Endodermal cell (in vitro differentiated cells): ENCODE measurements at regions not wholly inside any gene's neighbourhood (a gene's known extent, or its start where the extent isn't known, plus 50 kb on each side); places are given as distances from the start of the nearest gene placed in this dataset.

Source experiments
- DNase-seq: peaks from one replicate; pipeline ENCODE4 v3.0.0-alpha.2; 2017
- H3K27ac ChIP-seq: 2 replicates; pipeline ENCODE4 v1.5.1; 2013; ENCODE audit warnings: mild to moderate bottlenecking, low read depth, low read length, moderate library complexity
- H3K27me3 ChIP-seq: 2 replicates; pipeline ENCODE4 v1.6.1; 2013; ENCODE audit warnings: mild to moderate bottlenecking, low read length, moderate library complexity; ENCODE audit not compliant: insufficient read depth, control insufficient read depth, poor library complexity, severe bottlenecking
- H3K36me3 ChIP-seq: 2 replicates; pipeline ENCODE4 v1.7.0; 2013; ENCODE audit warnings: mild to moderate bottlenecking, low read length, moderate library complexity; ENCODE audit not compliant: control insufficient read depth, insufficient read depth
- H3K4me1 ChIP-seq: one replicate; pipeline ENCODE4 v1.7.0; 2013; ENCODE audit warnings: low read length; ENCODE audit not compliant: control insufficient read depth, insufficient read depth
- H3K4me3 ChIP-seq: 2 replicates; pipeline ENCODE4 v1.5.1; 2013; ENCODE audit warnings: mild to moderate bottlenecking, low read length, moderate library complexity
- H3K9ac ChIP-seq: 2 replicates; pipeline ENCODE4 v1.6.1; 2013; ENCODE audit warnings: mild to moderate bottlenecking, low read length, moderate library complexity; ENCODE audit not compliant: poor library complexity, severe bottlenecking; ENCODE audit errors: extremely low read depth
- H3K9me3 ChIP-seq: 2 replicates; pipeline ENCODE4 v1.6.1; 2013; ENCODE audit warnings: mild to moderate bottlenecking, low read length, moderate library complexity; ENCODE audit not compliant: control insufficient read depth
- H3K27ac Mint-ChIP-seq: 2 replicates; pipeline ENCODE4 v1.8.0; 2020; ENCODE audit warnings: mixed read lengths
- H3K27me3 Mint-ChIP-seq: 2 replicates; pipeline ENCODE4 v1.8.0; 2021; ENCODE audit warnings: mild to moderate bottlenecking, mixed read lengths; ENCODE audit not compliant: insufficient read depth
- H3K36me3 Mint-ChIP-seq: 2 replicates; pipeline ENCODE4 v1.8.0; 2020; ENCODE audit warnings: low read depth, mixed read lengths
- H3K4me1 Mint-ChIP-seq: 2 replicates; pipeline ENCODE4 v1.8.0; 2020; ENCODE audit warnings: mixed read lengths
- H3K4me3 Mint-ChIP-seq: 2 replicates; pipeline ENCODE4 v1.8.0; 2020; ENCODE audit warnings: mild to moderate bottlenecking, moderate library complexity, mixed read lengths
- H3K9me3 Mint-ChIP-seq: 2 replicates; pipeline ENCODE4 v1.8.0; 2020; ENCODE audit warnings: mild to moderate bottlenecking, mixed read lengths
- CTCF ChIP-seq: fragments of 200-600 bp; sonication (generic); conservative IDR thresholded peaks from 2 replicates; pipeline ENCODE4 v1.5.0; 2021; ENCODE audit warnings: antibody characterized with exemption, mild to moderate bottlenecking
- WGBS, 2 experiments: methylation state at CpG; one replicate each; pipeline versions ENCODE4 v1.1.5 to v1.1.7; 2013; ENCODE audit warnings: missing lambda C conversion rate in 2 of 2, mixed read lengths in 1 of 2; ENCODE audit not compliant: insufficient coverage in 1 of 2, insufficient read length in 1 of 2; 5-methylcytosine and 5-hydroxymethylcytosine counted together

DNA sequence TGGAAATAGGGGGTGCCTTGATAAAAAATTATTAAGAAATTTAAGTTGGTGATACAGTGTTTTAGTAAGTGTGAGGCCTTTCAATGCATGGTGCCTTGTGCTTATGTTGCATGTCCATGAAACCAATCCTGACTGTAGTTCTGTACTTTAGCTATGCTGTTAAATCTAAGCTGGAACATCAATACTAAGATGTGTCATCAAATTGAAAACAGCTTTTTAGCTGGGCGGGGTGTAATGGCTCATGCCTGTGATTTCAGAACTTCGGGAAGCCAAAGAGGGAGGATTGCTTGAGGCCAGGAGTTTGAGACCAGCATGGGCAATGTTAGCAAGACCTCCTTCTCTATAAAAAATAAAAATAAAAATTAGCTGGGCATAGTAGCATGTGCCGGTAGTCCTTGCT is 930.3 kb upstream of the PCDH9 start:
- no peak for TF ChIP-seq CTCF
- H3K9me3 ChIP-seq: peaks cover 6% of the 10 kb centered on the region

DNA sequence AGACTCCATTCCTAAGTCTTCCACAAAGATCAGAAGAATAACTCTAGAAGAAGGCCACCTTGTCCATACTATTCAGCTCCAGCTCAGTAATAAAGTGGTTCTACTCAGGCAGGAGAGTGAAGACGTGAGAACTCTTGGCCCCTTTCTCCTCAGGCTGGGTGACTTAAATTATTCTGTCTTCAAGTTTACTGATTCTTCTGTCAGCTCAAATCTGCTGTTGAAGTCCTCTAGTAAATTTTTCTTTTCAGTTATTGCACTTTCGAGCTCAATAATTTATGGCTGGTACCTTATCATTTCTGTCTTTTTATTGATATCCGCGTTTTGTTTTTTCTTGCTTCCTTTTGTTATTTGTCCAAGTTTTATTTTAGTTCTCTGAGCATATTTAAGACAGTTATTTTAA is 922.3 kb upstream of the PCDH9 start:
- no peak overlapping the region for H3K4me3 Mint-ChIP-seq
- H3K36me3 ChIP-seq: no peaks in the 10 kb centered on the region
- no peak for TF ChIP-seq CTCF
- no peaks in the 10 kb centered on the region for H3K27me3 ChIP-seq
- H3K4me1 Mint-ChIP-seq: no peaks in the 10 kb centered on the region
- no peak for DNase-seq
- H3K9ac ChIP-seq: no peak overlapping the region
- H3K27ac Mint-ChIP-seq: no peak overlapping the region
- H3K9me3 ChIP-seq: peaks cover 6% of the 10 kb centered on the region
- H3K9me3 Mint-ChIP-seq: no peaks in the 10 kb centered on the region
- WGBS, 2 experiments: 92 to 99% methylated on average over 1 to 4 of the region's 4 CpGs
- no peaks in the 10 kb centered on the region for H3K27me3 Mint-ChIP-seq
- no peaks in the 10 kb centered on the region for H3K36me3 Mint-ChIP-seq
- H3K4me1 ChIP-seq: no peaks in the 10 kb centered on the region
- H3K4me3 ChIP-seq: no peak overlapping the region
- no peak overlapping the region for H3K27ac ChIP-seq

More for the DNA sequence above, 930.3 kb upstream of the PCDH9 start:
- no peak overlapping the region for H3K4me3 ChIP-seq
- no peaks in the 10 kb centered on the region for H3K27me3 ChIP-seq
- H3K9ac ChIP-seq: no peak overlapping the region
- no peaks in the 10 kb centered on the region for H3K9me3 Mint-ChIP-seq
- H3K36me3 ChIP-seq: no peaks in the 10 kb centered on the region
- no peaks in the 10 kb centered on the region for H3K4me1 Mint-ChIP-seq
- no peaks in the 10 kb centered on the region for H3K36me3 Mint-ChIP-seq
- WGBS, 2 experiments: 91 to 93% methylated on average over 3 of the region's 3 CpGs
- no peaks in the 10 kb centered on the region for H3K4me1 ChIP-seq
- H3K27ac Mint-ChIP-seq: no peak overlapping the region
- no peak overlapping the region for H3K4me3 Mint-ChIP-seq
- no peaks in the 10 kb centered on the region for H3K27me3 Mint-ChIP-seq
- no peak overlapping the region for H3K27ac ChIP-seq
- no peak for DNase-seq

- no peak overlapping the region for H3K27ac ChIP-seq
- TF ChIP-seq CTCF: no peak
- WGBS, 2 experiments: 78% methylated on average over 2 of the region's 2 CpGs; no CpG with 5 or more reads in 1 of the 2 experiments
Measured at GRCh38 chr13:68145852-68146251, 915.7 kb upstream of the PCDH9 start.

More at GRCh38 chr13:68145852-68146251, 915.7 kb upstream of the PCDH9 start:
- H3K27me3 ChIP-seq: no peaks in the 10 kb centered on the region
- H3K9me3 ChIP-seq: no peaks in the 10 kb centered on the region
- Mint-ChIP-seq H3K4me1 (no peaks in the 10 kb centered on the region), H3K4me3 (no peak overlapping the region), H3K9me3 (no peaks in the 10 kb centered on the region), H3K36me3 (no peaks in the 10 kb centered on the region), H3K27ac (no peak overlapping the region), H3K27me3 (no peaks in the 10 kb centered on the region)
- no peak overlapping the region for H3K9ac ChIP-seq
- DNase-seq: no peak
- H3K4me1 ChIP-seq: no peaks in the 10 kb centered on the region
- H3K4me3 ChIP-seq: no peak overlapping the region
- no peaks in the 10 kb centered on the region for H3K36me3 ChIP-seq
